Testis (tissue), 2 donors: ENCODE measurements at regions not wholly inside any gene's neighbourhood (a gene's known extent, or its start where the extent isn't known, plus 50 kb on each side); places are given as distances from the start of the nearest gene placed in this dataset.
"Not testable (repeated sequence)": the region's sequence is repeated elsewhere in the genome, so short reads cannot be mapped to it uniquely, and the experiment has no call there.

Experiments
- DNase-seq: peaks from one replicate; pipeline ENCODE4 v3.0.0-alpha.2; 2019
- H3K27ac ChIP-seq, 2 donors: fragments of 200-600 bp; sonication (generic); one replicate each; pipeline ENCODE4 v1.5.1; 2019
- H3K27me3 ChIP-seq: fragments of 200-600 bp; sonication (generic); one replicate; pipeline ENCODE4 v1.5.1; 2019
- H3K36me3 ChIP-seq: fragments of 200-600 bp; sonication (generic); one replicate; pipeline ENCODE4 v1.5.1; 2017; ENCODE audit warnings: low read depth; ENCODE audit errors: missing control alignments
- H3K4me1 ChIP-seq: fragments of 200-600 bp; sonication (generic); one replicate; pipeline ENCODE4 v1.5.1; 2019
- H3K4me3 ChIP-seq, 2 donors: fragments of 200-600 bp; sonication (generic); one replicate each; pipeline ENCODE4 v1.5.1; 2017 to 2019
- H3K9me3 ChIP-seq: fragments of 200-600 bp; sonication (generic); one replicate; pipeline ENCODE4 v1.5.1; 2017
- CTCF ChIP-seq, 3 experiments: fragments of 450-650 bp in 2 of 3; fragments of 200-600 bp in 1 of 3; sonication (generic) in 1 of 3; IDR thresholded peaks; one replicate each; pipeline ENCODE4 v1.5.1; 2016 to 2019; ENCODE audit warnings: antibody characterized with exemption in 3 of 3, mild to moderate bottlenecking in 2 of 3, moderate library complexity in 1 of 3
- POLR2A ChIP-seq: fragments of 450-650 bp; IDR thresholded peaks from one replicate; pipeline ENCODE4 v1.6.1; 2017; ENCODE audit warnings: antibody characterized with exemption, mild to moderate bottlenecking, moderate library complexity
- WGBS, 2 donors: methylation state at CpG; one replicate each; pipeline ENCODE4 v1.1.5; 2018; 5-methylcytosine and 5-hydroxymethylcytosine counted together
- intact Hi-C: fragments of 100-400 bp; cut with DNase I; formaldehyde crosslinking; loops from one replicate; pipeline ENCODE4 v1.15.1; 2023; ENCODE audit warnings: low total_unique reads

DNA sequence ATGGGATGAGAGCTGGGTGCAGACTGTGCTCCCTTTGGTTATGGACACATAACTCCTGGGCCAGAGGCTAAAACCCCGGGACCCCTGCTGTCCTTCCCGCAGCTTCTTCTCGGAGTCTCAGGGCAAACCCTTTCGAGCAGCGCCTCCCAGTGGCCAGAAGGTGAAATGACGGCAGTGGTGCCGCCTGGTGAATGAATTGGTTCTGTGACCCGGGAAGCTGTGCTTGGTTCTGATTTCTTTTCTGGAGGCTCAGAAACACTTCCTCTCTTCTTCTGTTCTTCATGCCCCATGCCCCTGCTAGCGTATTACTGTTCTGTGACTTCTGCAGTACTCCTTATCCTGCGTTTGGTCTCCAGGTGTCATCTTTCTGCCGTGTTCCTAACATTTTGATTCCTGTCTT lies 104.7 kb upstream of the CCZ1B start:
- H3K4me3 ChIP-seq, H3K36me3 ChIP-seq, H3K4me1 ChIP-seq, H3K27me3 ChIP-seq, intact Hi-C loops, H3K27ac ChIP-seq, H3K9me3 ChIP-seq: not testable (repeated sequence)
- WGBS, 2 donors, result 14 to 21% methylated on average over 11 of the region's 11 CpGs
- TF ChIP-seq CTCF (IDR thresholded peaks at IDR 0.05), result peak in 2 of 3 experiments; percentile 24 to 48
- DNase-seq, result peak; percentile 72

GRCh38 chr7:6931456-6931855 lies 105.4 kb upstream of the CCZ1B start:
- WGBS, 2 donors, result 72 to 81% methylated on average over 7 of the region's 7 CpGs
- intact Hi-C loops, DNase-seq: not testable (repeated sequence)

GRCh38 chr7:6933954-6934632 lies 108.0 kb upstream of the CCZ1B start:
- 91 to 100% methylated on average over 1 to 15 of the region's 17 CpGs for WGBS, 2 donors
- not testable (repeated sequence) for H3K4me1 ChIP-seq

More at GRCh38 chr7:6931456-6931855, 105.4 kb upstream of the CCZ1B start:
- H3K36me3 ChIP-seq, H3K4me3 ChIP-seq, H3K27ac ChIP-seq, H3K9me3 ChIP-seq, H3K4me1 ChIP-seq, H3K27me3 ChIP-seq: not testable (repeated sequence)

DNA sequence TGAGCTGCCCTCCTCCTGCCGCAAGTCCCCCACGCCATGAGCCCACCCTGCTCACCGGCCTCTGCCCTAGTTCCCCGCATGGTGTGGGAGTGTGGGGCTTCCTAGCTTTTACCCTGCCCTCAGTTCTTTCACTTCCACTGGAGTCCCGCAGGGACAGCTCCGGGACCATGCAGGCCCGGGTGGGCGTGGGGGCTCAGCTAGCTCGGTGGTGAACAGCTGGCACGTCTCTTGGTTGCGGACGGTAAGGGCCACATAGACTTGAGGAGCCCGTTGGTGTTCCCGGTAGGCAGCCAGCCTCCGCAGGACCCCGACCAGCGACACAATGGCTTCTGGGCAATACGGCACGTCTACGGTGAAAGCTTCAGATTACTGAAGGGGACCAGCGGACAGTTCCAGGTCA lies 108.9 kb upstream of the CCZ1B start:
- 85 to 96% methylated on average over 11 to 16 of the region's 21 CpGs for WGBS, 2 donors
- DNase-seq, result no peak
- no peaks in the 10 kb centered on the region for H3K4me1 ChIP-seq
- no peak overlapping the region for H3K27ac ChIP-seq
- TF ChIP-seq POLR2A, result no peak
- TF ChIP-seq CTCF (IDR thresholded peaks at IDR 0.05), result no peak
- H3K9me3 ChIP-seq, result no peaks in the 10 kb centered on the region
- H3K4me3 ChIP-seq, result no peak overlapping the region
- H3K36me3 ChIP-seq, result no peaks in the 10 kb centered on the region
- H3K27me3 ChIP-seq, result no peaks in the 10 kb centered on the region
- intact Hi-C loops, result no loop called here

More at GRCh38 chr7:6933954-6934632, 108.0 kb upstream of the CCZ1B start:
- H3K27ac ChIP-seq, H3K27me3 ChIP-seq, intact Hi-C loops, H3K36me3 ChIP-seq, DNase-seq, H3K4me3 ChIP-seq, H3K9me3 ChIP-seq: not testable (repeated sequence)

DNA sequence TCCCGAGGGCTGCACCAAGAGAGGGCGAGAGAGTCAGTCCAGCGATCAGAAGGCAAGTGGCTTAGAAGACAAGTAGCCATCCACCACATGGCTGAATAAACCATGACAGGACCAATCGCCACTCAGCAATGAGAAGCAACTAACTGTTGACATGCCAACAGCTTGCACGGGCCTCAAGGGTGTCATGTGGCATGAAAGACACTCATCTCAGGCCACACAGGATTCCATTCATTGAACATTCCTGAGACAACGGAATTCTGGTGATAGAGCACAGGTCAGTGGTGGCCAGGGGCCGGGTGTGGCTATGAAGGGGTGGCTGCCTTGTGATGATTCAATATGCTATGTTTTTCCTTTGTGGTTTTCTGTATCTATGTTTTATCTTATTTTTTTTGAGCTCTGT lies 110.6 kb upstream of the CCZ1B start:
- H3K4me1 ChIP-seq, H3K27me3 ChIP-seq, H3K27ac ChIP-seq, DNase-seq, H3K4me3 ChIP-seq, H3K9me3 ChIP-seq, H3K36me3 ChIP-seq, intact Hi-C loops: not testable (repeated sequence)
- 82 to 86% methylated on average over 7 of the region's 7 CpGs for WGBS, 2 donors

DNA sequence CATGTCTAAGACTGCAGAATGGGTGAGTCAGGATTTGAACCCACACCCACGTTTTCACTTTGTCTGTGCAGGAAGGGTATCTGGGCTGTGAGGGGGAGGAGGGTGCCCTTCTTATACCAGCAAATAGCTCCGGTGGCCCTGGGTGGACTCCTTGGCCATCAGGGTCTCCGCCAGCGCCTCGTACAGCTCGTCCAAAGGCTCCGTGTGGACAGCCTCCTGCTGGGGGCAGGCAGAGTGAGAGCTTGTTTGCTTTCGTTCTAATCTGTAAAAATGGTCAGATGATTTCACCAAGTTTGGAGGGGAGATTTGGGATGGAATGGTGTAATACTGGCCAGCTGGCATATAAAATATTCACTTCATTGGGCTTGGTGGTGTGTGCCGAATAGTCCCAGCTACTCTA lies 111.7 kb upstream of the CCZ1B start:
- DNase-seq, intact Hi-C loops, H3K4me3 ChIP-seq, H3K27me3 ChIP-seq, H3K36me3 ChIP-seq, H3K9me3 ChIP-seq, H3K4me1 ChIP-seq, H3K27ac ChIP-seq: not testable (repeated sequence)
- 83 to 91% methylated on average over 1 to 9 of the region's 9 CpGs for WGBS, 2 donors

DNA sequence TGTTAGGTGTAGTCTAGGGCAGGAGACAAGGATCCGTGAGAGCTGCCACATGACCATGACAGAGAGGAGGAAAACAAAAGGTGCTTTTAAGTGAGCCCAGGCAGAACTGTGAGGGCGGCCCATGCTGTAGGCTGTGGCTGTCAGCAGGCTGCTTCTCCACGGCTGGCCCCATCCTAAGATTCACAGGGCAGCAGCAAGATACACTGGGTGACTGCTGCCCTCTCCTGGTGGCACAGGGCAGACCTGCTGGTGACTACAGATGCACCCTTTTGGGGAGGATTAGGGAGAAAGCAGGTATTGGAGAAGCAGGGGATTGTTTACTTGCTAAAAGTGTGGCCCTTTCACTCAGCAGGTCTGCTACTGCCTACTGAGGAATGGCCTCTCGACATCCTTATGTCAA lies 112.2 kb upstream of the CCZ1B start:
- H3K36me3 ChIP-seq, H3K9me3 ChIP-seq, H3K4me3 ChIP-seq, H3K27me3 ChIP-seq, intact Hi-C loops, H3K4me1 ChIP-seq, H3K27ac ChIP-seq: not testable (repeated sequence)
- WGBS, 2 donors, result 30 to 51% methylated on average over 4 of the region's 4 CpGs
- TF ChIP-seq CTCF (IDR thresholded peaks at IDR 0.05), result peak in 2 of 3 experiments; percentile 20 to 29
- DNase-seq, result peak; percentile 42

- H3K9me3 ChIP-seq, H3K27me3 ChIP-seq, H3K36me3 ChIP-seq, DNase-seq, H3K4me1 ChIP-seq, intact Hi-C loops, H3K4me3 ChIP-seq, H3K27ac ChIP-seq: not testable (repeated sequence)
- 87% methylated on average over 3 to 11 of the region's 11 CpGs for WGBS, 2 donors
Measured at GRCh38 chr7:6939126-6939525, 113.1 kb upstream of the CCZ1B start.

GRCh38 chr7:6939896-6940295 lies 113.8 kb upstream of the CCZ1B start:
- H3K27ac ChIP-seq, DNase-seq, H3K36me3 ChIP-seq, intact Hi-C loops, H3K4me3 ChIP-seq, H3K9me3 ChIP-seq, H3K4me1 ChIP-seq, H3K27me3 ChIP-seq: not testable (repeated sequence)
- WGBS, 2 donors, result 77 to 81% methylated on average over 6 to 15 of the region's 17 CpGs
